ENCODE measurements at regions not wholly inside any gene's neighbourhood (a gene's known extent, or its start where the extent isn't known, plus 50 kb on each side); places are given as distances from the start of the nearest gene placed in this dataset.

DNA sequence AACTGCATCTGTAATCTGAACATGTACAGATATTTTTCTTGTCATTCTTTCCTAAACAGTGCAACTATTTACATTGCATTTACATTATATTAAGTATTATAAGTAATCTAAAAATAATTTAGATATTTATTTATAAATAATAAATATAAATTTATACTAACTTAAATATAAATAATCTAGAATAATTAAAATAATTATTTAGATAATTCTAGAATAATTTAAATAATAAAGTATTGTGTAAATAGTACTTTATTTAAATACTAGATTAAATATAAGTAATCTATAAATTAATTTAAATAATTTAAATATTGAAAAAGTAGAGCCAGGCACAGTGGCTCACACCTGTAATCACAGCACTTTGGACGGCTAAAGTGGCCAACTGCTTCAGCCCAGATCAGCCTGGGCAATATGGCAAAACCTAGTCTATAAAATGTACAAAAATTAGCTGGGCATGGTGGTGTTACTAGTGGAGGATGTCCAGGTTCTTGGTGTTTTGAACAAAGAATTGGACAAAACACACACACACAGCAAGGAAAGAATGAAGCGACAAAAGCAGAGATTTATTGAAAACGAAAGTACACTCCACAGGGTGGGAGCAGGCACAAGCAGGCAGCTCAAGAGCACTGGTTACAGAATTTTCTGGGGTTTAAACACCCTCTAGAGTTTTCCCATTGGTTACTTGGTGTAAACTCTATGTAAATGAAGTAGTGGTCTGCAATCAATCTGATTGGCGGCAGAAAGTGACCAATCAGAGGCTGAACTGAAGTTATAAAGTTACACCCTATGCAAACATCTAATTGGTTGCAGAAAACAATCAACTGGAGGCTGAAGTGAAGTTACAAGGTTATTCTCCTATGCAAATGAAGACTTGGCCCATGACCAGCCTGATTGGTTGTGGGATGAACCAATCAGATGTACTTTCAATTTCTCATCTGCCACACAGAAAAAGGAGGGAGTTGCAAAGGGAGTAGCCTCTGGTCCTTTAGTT, 100.2 kb upstream of the SP4 start:
- TF ChIP-seq NFIC (IDR thresholded peaks at IDR 0.05) (no peak), TEAD4 (IDR thresholded peaks at IDR 0.05) (no peak), FOXM1 (IDR thresholded peaks at IDR 0.05; ENCODE audit: borderline replicate concordance, low read depth) (no peak), EP300 (IDR thresholded peaks at IDR 0.05; ENCODE audit: borderline replicate concordance) (no peak), TCF12 (IDR thresholded peaks at IDR 0.05; ENCODE audit: low read depth) (no peak), RAD21 (IDR thresholded peaks at IDR 0.05; ENCODE audit: low read depth) (no peak), TAF1 (IDR thresholded peaks at IDR 0.05; ENCODE audit: low read depth) (no peak), CEBPB (IDR thresholded peaks at IDR 0.05) (no peak), YY1 (IDR thresholded peaks at IDR 0.05; ENCODE audit: low read depth) (no peak), CREB1 (IDR thresholded peaks at IDR 0.05; ENCODE audit: low read depth) (no peak), ZBTB7A (IDR thresholded peaks at IDR 0.05; ENCODE audit: low read depth) (no peak), EGR1 (IDR thresholded peaks at IDR 0.05) (no peak)
- TF ChIP-seq, protein P1, sequence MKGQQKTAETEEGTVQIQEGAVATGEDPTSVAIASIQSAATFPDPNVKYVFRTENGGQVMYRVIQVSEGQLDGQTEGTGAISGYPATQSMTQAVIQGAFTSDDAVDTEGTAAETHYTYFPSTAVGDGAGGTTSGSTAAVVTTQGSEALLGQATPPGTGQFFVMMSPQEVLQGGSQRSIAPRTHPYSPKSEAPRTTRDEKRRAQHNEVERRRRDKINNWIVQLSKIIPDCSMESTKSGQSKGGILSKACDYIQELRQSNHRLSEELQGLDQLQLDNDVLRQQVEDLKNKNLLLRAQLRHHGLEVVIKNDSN (IDR thresholded peaks at IDR 0.05), result no peak
- TF ChIP-seq, protein P2, sequence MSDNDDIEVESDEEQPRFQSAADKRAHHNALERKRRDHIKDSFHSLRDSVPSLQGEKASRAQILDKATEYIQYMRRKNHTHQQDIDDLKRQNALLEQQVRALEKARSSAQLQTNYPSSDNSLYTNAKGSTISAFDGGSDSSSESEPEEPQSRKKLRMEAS (IDR thresholded peaks at IDR 0.05), result no peak
- TF ChIP-seq, protein P3, sequence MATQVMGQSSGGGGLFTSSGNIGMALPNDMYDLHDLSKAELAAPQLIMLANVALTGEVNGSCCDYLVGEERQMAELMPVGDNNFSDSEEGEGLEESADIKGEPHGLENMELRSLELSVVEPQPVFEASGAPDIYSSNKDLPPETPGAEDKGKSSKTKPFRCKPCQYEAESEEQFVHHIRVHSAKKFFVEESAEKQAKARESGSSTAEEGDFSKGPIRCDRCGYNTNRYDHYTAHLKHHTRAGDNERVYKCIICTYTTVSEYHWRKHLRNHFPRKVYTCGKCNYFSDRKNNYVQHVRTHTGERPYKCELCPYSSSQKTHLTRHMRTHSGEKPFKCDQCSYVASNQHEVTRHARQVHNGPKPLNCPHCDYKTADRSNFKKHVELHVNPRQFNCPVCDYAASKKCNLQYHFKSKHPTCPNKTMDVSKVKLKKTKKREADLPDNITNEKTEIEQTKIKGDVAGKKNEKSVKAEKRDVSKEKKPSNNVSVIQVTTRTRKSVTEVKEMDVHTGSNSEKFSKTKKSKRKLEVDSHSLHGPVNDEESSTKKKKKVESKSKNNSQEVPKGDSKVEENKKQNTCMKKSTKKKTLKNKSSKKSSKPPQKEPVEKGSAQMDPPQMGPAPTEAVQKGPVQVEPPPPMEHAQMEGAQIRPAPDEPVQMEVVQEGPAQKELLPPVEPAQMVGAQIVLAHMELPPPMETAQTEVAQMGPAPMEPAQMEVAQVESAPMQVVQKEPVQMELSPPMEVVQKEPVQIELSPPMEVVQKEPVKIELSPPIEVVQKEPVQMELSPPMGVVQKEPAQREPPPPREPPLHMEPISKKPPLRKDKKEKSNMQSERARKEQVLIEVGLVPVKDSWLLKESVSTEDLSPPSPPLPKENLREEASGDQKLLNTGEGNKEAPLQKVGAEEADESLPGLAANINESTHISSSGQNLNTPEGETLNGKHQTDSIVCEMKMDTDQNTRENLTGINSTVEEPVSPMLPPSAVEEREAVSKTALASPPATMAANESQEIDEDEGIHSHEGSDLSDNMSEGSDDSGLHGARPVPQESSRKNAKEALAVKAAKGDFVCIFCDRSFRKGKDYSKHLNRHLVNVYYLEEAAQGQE (IDR thresholded peaks at IDR 0.05; ENCODE audit: low read depth), result no peak

DNA sequence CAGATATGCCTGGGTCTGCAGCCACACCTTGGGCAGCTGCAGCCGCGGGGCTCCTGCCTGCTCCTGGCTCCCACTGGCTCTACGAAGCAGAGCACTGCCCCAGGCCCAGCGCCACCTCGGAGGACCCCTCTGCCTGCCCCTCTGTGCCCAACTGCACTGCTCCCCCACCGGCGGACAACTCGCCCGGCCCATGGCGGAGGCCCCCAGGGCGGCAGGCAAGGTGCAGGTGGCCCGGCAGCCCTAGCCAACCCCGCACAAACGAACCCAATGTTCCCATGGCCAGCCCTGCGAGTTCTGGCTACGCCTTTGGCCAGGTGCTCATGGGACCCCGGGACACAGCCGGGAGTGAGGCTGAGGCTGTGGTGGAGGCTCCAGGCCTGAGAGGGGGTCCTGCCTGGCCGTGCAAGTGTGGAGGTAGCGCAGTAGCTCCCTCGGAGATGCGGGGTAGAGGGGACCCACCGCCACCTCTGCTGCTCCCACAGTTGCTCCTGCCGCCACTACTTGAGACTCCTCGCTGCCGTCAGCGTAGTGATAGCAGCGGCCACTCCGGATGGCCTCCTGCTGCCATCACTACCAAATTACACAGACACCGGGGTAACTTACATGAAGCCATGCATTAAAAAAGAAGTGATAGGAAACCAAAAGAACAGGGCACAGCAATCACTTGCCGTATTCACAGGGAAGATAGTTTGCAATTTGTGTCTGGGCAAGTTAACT, 97.3 kb upstream of the SP4 start:
- TF ChIP-seq, protein P2 (IDR thresholded peaks at IDR 0.05), result no peak
- TF ChIP-seq, protein P1 (IDR thresholded peaks at IDR 0.05), result no peak
- no peak for TF ChIP-seq YY1 (IDR thresholded peaks at IDR 0.05; ENCODE audit: low read depth)
- TF ChIP-seq TCF12 (IDR thresholded peaks at IDR 0.05; ENCODE audit: low read depth), result no peak
- no peak for TF ChIP-seq TEAD4 (IDR thresholded peaks at IDR 0.05)
- TF ChIP-seq NFIC (IDR thresholded peaks at IDR 0.05), result no peak
- no peak for TF ChIP-seq ZBTB7A (IDR thresholded peaks at IDR 0.05; ENCODE audit: low read depth)

DNA sequence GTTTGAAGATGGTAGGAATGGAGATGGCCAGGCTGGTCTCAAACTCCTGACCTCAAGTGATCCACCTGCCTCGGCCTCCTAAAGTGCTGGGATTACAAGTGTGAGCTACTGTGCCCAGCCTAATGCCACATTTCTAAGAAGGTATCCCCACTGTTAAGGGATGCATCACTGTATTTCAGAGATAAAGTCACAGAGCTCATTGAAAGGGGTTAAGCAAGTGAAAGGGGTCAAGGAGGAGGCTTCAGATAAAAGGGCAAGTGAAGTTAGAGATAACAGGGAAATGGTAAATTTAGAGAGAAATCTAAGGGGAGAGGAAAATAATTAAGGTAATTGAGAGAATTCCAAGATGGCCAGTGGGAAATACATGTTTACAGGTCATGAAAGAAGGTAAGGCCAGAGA, 93.0 kb upstream of the SP4 start:
- TF ChIP-seq RAD21 (IDR thresholded peaks at IDR 0.05; ENCODE audit: low read depth) (no peak), TAF1 (IDR thresholded peaks at IDR 0.05; ENCODE audit: low read depth) (no peak), TCF12 (IDR thresholded peaks at IDR 0.05; ENCODE audit: low read depth) (no peak), CEBPB (IDR thresholded peaks at IDR 0.05) (no peak), FOXM1 (IDR thresholded peaks at IDR 0.05; ENCODE audit: borderline replicate concordance, low read depth) (no peak), ZBTB7A (IDR thresholded peaks at IDR 0.05; ENCODE audit: low read depth) (no peak)
- TF ChIP-seq, protein P1 (IDR thresholded peaks at IDR 0.05), result no peak

DNA sequence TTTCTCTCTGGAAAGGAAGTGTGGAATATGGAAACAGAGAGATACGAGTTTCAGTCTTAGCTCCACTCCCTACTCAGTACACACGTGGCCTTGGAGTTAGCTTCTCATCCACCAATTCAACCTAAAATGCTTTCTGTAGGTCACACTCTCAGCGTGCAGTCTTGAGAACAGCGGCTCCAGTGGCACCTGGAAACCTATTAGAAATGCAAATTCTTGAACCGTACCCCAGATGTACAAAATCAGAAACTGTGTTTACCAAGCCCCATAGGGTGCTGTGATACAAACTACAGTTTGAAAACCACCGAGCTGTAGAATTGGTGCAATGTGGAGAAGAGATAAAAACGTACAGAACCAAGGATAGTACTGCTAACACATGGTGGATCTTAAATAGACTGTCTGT, 91.1 kb upstream of the SP4 start:
- no peak for TF ChIP-seq EP300 (IDR thresholded peaks at IDR 0.05; ENCODE audit: borderline replicate concordance)
- no peak for TF ChIP-seq RAD21 (IDR thresholded peaks at IDR 0.05; ENCODE audit: low read depth)
- no peak for TF ChIP-seq YY1 (IDR thresholded peaks at IDR 0.05; ENCODE audit: low read depth)
- no peak for TF ChIP-seq NFIC (IDR thresholded peaks at IDR 0.05)
- TF ChIP-seq, protein P1 (IDR thresholded peaks at IDR 0.05), result no peak
- no peak for TF ChIP-seq ZBTB7A (IDR thresholded peaks at IDR 0.05; ENCODE audit: low read depth)
- TF ChIP-seq, protein P3 (IDR thresholded peaks at IDR 0.05; ENCODE audit: low read depth), result no peak
- no peak for TF ChIP-seq TAF1 (IDR thresholded peaks at IDR 0.05; ENCODE audit: low read depth)
